BJ (cell line): ENCODE measurements at regions not wholly inside any gene's neighbourhood (a gene's known extent, or its start where the extent isn't known, plus 50 kb on each side); places are given as distances from the start of the nearest gene placed in this dataset.

ENCODE experiments used
- CTCF ChIA-PET: fragments of 350-600 bp; formaldehyde crosslinking; extraction: SDS; loops from one replicate; lab custom pipeline; 2021; ENCODE audit warnings: antibody characterized with exemption, inconsistent platforms; lab: Yijun Ruan, JAX
- POLR2A ChIA-PET: fragments of 300-600 bp; sonication (Branson Sonifier 250); formaldehyde crosslinking; extraction: SDS; loops from one replicate; lab custom pipeline; 2021; ENCODE audit warnings: antibody characterized with exemption; lab: Charles Lee
- DNase-seq: peaks from one replicate; pipeline ENCODE4 v3.0.0-alpha.2; 2011; ENCODE audit warnings: low read depth
- H3K27me3 ChIP-seq: 2 replicates; pipeline ENCODE4 v1.6.0; 2011; ENCODE audit warnings: low read length; ENCODE audit not compliant: control insufficient read depth, insufficient read depth
- H3K36me3 ChIP-seq: 2 replicates; pipeline ENCODE4 v1.5.1; 2011; ENCODE audit warnings: low read length; ENCODE audit not compliant: control insufficient read depth, insufficient read depth
- H3K4me3 ChIP-seq: 2 replicates; pipeline ENCODE4 v1.5.1; 2011; ENCODE audit warnings: low read depth, mild to moderate bottlenecking, control low read depth, low read length
- CTCF ChIP-seq: IDR thresholded peaks from 2 replicates; pipeline ENCODE4 v1.5.1; 2011; ENCODE audit warnings: low read depth, mild to moderate bottlenecking, control low read depth, inconsistent platforms, low read length, moderate library complexity; ENCODE audit not compliant: insufficient read depth

DNA sequence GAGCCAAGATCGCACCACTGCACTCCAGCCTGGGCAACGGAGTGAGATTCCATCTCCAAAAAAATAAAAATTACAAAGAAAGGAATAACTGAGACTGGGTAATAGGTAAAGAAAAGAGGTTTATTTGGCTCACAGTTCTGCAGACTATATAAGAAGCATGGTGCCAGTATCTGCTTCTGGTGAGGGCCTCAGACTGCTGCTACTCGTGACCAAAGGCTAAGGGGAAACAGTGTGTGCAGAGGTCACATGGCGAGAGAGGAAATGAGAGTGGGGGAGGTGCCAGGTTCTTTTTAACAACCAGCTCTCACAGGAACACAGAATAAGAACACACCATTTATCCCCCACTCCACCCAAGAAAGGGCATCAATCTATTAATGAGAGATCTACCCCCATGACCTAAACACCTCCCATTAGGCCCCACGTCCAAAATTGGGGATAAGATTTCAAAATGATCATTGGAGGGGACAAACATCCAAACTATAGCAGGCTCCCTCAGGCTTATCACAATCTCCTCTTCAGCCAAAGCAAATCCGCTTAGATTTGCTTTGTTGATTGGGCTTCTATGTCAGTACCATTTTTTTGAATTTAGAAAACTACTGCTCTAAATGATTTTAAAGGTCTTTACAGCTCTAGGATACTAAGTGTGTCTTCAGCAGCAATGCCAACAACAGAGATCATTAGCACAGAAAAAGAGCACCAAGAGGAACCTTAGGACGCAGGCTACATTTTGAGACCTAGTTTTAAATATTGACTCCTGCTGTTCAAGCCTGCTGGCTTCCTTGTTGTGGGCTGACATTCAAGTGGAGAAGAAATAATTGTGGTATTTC, 84.2 kb upstream of the TBL1XR1 start:
- DNase-seq: no peak
- no peak for TF ChIP-seq CTCF
- no peak overlapping the region for H3K4me3 ChIP-seq
- H3K27me3 ChIP-seq: no peaks in the 10 kb centered on the region
- H3K36me3 ChIP-seq: no peaks in the 10 kb centered on the region
- POLR2A ChIA-PET: no interaction called here
- CTCF ChIA-PET: interaction anchor here (1.0 kb wide), 1 partner anchor 30 kb away, joined by 3 read pairs; no protein-coding TSS in a partner anchor

- TF ChIP-seq CTCF: no peak
- DNase-seq: no peak
- Histone ChIP-seq H3K4me3 (no peak overlapping the region), H3K36me3 (no peaks in the 10 kb centered on the region), H3K27me3 (no peaks in the 10 kb centered on the region)
- ChIA-PET POLR2A (no interaction called here), CTCF (interaction anchor here (1.0 kb wide), 1 partner anchor 31 kb away, joined by 3 read pairs; no protein-coding TSS in a partner anchor)
These were observed 84.9 kb upstream of the TBL1XR1 start for GRCh38 chr3:177282119-177282655.

GRCh38 chr3:177283983-177284382, 86.7 kb upstream of the TBL1XR1 start:
- H3K4me3 ChIP-seq: no peak overlapping the region
- no peaks in the 10 kb centered on the region for H3K36me3 ChIP-seq
- TF ChIP-seq CTCF: no peak
- DNase-seq: no peak
- POLR2A ChIA-PET: no interaction called here
- H3K27me3 ChIP-seq: no peaks in the 10 kb centered on the region
- CTCF ChIA-PET: interaction anchor here (0.9 kb wide), 1 partner anchor 10 kb away, joined by 3 read pairs; no protein-coding TSS in a partner anchor

- POLR2A ChIA-PET: no interaction called here
- DNase-seq: no peak
- H3K4me3 ChIP-seq: no peak overlapping the region
- TF ChIP-seq CTCF: no peak
- CTCF ChIA-PET: interaction anchor here (0.9 kb wide), 1 partner anchor 10 kb away, joined by 3 read pairs; no protein-coding TSS in a partner anchor
- H3K36me3 ChIP-seq: no peaks in the 10 kb centered on the region
- no peaks in the 10 kb centered on the region for H3K27me3 ChIP-seq
These were observed 87.2 kb upstream of the TBL1XR1 start for GRCh38 chr3:177284383-177284881.

- Histone ChIP-seq H3K36me3 (no peaks in the 10 kb centered on the region), H3K4me3 (no peak overlapping the region), H3K27me3 (no peaks in the 10 kb centered on the region)
- TF ChIP-seq CTCF: no peak
- CTCF ChIA-PET: no interaction called here
- POLR2A ChIA-PET: no interaction called here
- no peak for DNase-seq
These were observed 88.8 kb upstream of the TBL1XR1 start for GRCh38 chr3:177286034-177286433.
